Effector memory CD4-positive, alpha-beta T cell (primary cell): ENCODE measurements at regions not wholly inside any gene's neighbourhood (a gene's known extent, or its start where the extent isn't known, plus 50 kb on each side); places are given as distances from the start of the nearest gene placed in this dataset.

Experiments used
- DNase-seq, 3 donors: peaks; one replicate each; pipeline ENCODE4 v3.0.0-alpha.2; 2020
- H3K27ac ChIP-seq: 2 replicates; pipeline ENCODE4 v1.7.0; 2013; ENCODE audit warnings: mild to moderate bottlenecking, low read length, moderate library complexity; ENCODE audit not compliant: insufficient read depth, poor library complexity, severe bottlenecking
- H3K27me3 ChIP-seq: replicated peaks from 2 replicates; pipeline ENCODE4 v1.7.0; 2013; ENCODE audit warnings: mild to moderate bottlenecking, low read length; ENCODE audit not compliant: insufficient read depth, control insufficient read depth, poor library complexity, severe bottlenecking
- H3K36me3 ChIP-seq: 2 replicates; pipeline ENCODE4 v1.7.0; 2013; ENCODE audit warnings: mild to moderate bottlenecking, low read length, moderate library complexity; ENCODE audit not compliant: control insufficient read depth, insufficient read depth
- H3K4me1 ChIP-seq: 2 replicates; pipeline ENCODE4 v1.7.0; 2013; ENCODE audit warnings: low read length, mild to moderate bottlenecking; ENCODE audit not compliant: control insufficient read depth, insufficient read depth, poor library complexity, severe bottlenecking
- H3K4me3 ChIP-seq: 2 replicates; pipeline ENCODE4 v1.7.0; 2013; ENCODE audit warnings: low read length, low read depth, mild to moderate bottlenecking; ENCODE audit not compliant: insufficient read depth, poor library complexity, severe bottlenecking
- H3K9me3 ChIP-seq: 2 replicates; pipeline ENCODE4 v1.7.0; 2013; ENCODE audit warnings: mild to moderate bottlenecking, low read length, moderate library complexity; ENCODE audit not compliant: control insufficient read depth

DNA sequence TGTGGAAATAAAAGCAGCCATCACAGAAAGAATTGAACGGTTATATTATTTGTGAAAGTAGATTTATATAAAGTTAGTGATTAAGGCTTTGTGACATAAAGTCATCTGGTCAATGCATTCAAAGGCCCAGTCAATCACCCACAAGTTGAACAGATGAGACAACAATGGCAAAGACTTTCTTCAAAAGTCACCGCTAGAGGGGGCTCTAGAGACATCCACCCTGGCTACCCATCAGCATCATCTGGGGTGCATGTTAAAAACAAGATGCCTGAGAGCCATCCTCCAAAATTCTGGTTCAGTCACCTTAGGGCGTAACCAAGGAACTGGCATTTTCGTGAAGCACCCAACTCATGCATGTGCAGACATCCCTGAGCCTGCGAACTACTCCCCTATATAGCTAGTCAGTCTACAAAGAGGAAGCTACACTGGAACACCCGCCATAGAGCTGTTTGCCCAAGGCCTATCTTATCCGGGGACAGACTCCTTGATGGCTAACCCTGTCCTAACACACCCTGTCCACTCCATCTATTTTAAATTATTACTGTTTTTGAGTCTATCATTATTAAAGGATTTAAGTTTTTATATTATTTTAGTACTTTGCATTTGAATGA lies 970.5 kb downstream of the UQCRFS1 start:
- no peak overlapping the region for H3K4me3 ChIP-seq
- no peaks in the 10 kb centered on the region for H3K27me3 ChIP-seq
- no peaks in the 10 kb centered on the region for H3K36me3 ChIP-seq
- DNase-seq = no peak
- no peak overlapping the region for H3K27ac ChIP-seq
- H3K9me3 ChIP-seq = no peaks in the 10 kb centered on the region
- H3K4me1 ChIP-seq = no peaks in the 10 kb centered on the region

DNA sequence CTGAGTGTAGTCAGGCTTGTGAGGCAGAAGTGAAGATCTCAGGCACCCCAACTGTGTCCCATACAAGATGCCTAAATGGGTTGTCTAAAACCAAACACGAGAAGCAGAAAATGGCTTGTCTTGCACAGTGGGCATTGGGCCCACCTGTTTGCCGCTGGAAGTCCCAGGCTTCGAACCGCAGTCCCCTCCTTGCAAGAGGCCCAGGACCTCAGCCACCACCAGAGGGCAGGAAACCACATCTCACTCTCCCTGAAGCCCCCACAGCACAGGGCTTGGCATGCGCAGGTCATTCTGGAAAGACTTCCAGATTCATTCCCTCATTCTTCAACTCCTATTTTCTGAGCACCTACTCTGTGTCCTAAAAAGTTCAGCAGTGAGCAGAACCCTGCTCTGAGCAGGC lies 973.7 kb downstream of the UQCRFS1 start:
- Histone ChIP-seq H3K4me1 (no peaks in the 10 kb centered on the region), H3K27ac (no peak overlapping the region), H3K36me3 (no peaks in the 10 kb centered on the region), H3K9me3 (no peaks in the 10 kb centered on the region), H3K4me3 (no peak overlapping the region), H3K27me3 (no peaks in the 10 kb centered on the region)
- DNase-seq = no peak

DNA sequence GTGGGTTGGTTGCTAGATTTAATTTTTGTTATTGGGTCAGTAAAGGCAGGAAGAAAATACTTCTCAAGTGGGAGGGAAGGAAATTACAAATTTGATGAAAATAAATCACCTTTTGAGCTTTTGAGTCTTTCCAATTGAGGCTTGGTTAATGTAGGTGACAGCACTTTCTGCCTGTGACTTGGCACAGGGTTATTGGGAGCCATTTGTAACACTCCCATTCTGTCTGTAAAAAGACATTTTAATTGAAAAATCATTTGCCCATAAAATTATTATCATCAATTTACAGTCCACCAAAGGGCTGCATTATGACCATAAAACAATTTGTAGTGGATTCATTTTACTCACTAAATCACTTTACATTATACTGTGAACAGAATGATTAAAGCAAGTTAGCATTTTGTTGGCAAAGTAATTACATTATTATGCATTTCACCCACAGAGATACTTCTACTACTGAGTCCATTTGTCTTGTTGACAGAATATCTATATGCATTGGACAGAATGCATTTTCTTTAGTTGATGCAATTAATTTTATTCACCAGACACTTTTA lies 974.6 kb downstream of the UQCRFS1 start:
- no peak overlapping the region for H3K27ac ChIP-seq
- H3K9me3 ChIP-seq = no peaks in the 10 kb centered on the region
- H3K4me3 ChIP-seq = no peak overlapping the region
- DNase-seq = no peak
- H3K36me3 ChIP-seq = no peaks in the 10 kb centered on the region
- no peaks in the 10 kb centered on the region for H3K27me3 ChIP-seq
- H3K4me1 ChIP-seq = no peaks in the 10 kb centered on the region

DNA sequence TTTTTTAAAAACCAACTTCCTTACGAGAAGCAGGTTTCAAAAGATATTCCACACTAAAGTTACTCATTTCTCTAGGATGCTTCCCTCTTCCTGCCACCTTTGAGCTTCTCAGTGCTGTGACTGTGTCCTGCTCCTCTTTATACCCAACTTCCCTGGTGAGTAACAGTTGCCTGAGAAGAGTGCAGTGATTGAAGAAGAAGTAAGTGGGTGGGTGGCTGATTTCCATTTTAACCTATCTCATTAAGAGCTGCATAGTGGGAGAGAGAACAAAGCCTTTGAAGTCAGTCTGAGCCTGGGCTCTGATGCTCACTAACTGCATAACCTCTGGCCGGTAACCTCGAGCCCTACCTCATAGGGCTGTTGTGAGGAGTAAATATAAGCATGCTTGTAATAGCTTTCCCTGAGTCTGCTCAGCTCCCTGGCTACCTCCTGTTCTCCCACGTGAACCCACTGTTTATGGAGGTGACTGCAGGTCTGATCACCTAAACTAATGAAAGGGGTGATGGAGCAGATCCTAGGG lies 977.3 kb downstream of the UQCRFS1 start:
- no peak overlapping the region for H3K27ac ChIP-seq
- DNase-seq = no peak
- H3K27me3 ChIP-seq = no peaks in the 10 kb centered on the region
- no peak overlapping the region for H3K4me3 ChIP-seq
- no peaks in the 10 kb centered on the region for H3K4me1 ChIP-seq
- H3K9me3 ChIP-seq = no peaks in the 10 kb centered on the region
- no peaks in the 10 kb centered on the region for H3K36me3 ChIP-seq

DNA sequence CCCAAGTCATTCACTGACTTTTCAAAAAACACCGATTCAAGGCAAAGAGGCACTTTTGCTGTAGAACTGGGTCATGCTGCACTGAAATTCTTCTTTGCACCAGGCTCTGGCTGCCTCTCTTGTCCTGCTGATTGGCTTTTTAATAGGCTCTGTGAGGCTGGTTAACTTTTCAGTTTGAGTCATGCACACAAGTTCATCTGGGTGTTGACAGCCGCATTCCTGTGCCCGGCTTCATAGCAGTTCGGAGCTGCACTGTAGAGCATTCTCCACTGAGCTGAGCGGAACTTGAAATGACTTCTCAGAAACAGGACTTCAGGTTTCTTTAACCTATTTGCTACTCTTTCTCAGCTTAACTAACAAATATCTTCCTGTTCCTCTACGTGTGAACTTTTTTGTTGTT lies 978.3 kb downstream of the UQCRFS1 start:
- H3K36me3 ChIP-seq = no peaks in the 10 kb centered on the region
- no peak for DNase-seq
- no peak overlapping the region for H3K4me3 ChIP-seq
- no peaks in the 10 kb centered on the region for H3K4me1 ChIP-seq
- H3K27ac ChIP-seq = no peak overlapping the region
- H3K27me3 ChIP-seq = no peaks in the 10 kb centered on the region
- H3K9me3 ChIP-seq = no peaks in the 10 kb centered on the region

- DNase-seq = no peak
- H3K27me3 ChIP-seq = no peaks in the 10 kb centered on the region
- H3K27ac ChIP-seq = no peak overlapping the region
- H3K4me3 ChIP-seq = no peak overlapping the region
- no peaks in the 10 kb centered on the region for H3K9me3 ChIP-seq
- H3K36me3 ChIP-seq = no peaks in the 10 kb centered on the region
- H3K4me1 ChIP-seq = no peaks in the 10 kb centered on the region
Observed at GRCh38 chr19:28228854-28229253, 984.1 kb downstream of the UQCRFS1 start.

- no peak overlapping the region for H3K4me3 ChIP-seq
- no peaks in the 10 kb centered on the region for H3K36me3 ChIP-seq
- no peaks in the 10 kb centered on the region for H3K27me3 ChIP-seq
- no peak for DNase-seq
- H3K27ac ChIP-seq = no peak overlapping the region
- no peaks in the 10 kb centered on the region for H3K4me1 ChIP-seq
- no peaks in the 10 kb centered on the region for H3K9me3 ChIP-seq
Observed at GRCh38 chr19:28224441-28224840, 988.5 kb downstream of the UQCRFS1 start.

DNA sequence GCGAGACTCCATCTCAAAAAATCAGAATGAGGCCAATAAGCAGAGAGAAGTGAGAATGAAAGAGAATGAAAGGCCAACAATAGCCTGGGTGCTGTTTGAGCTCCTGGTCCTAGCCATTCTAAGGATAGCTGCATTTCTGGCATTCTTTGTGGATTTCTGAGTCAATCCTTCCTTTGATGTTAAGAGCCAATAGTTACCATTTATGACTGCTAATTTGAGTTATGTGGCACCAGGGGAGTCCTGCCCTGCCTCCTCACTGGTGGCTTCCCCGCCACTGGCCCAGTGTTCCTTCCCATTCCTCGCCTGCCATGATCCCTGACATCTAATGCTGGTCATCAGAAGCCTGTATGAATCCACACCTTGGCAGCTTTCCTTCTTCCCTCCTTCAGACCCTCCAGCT lies 991.2 kb downstream of the UQCRFS1 start:
- Histone ChIP-seq H3K27me3 (no peaks in the 10 kb centered on the region), H3K9me3 (no peaks in the 10 kb centered on the region), H3K4me1 (no peaks in the 10 kb centered on the region), H3K36me3 (no peaks in the 10 kb centered on the region), H3K4me3 (no peak overlapping the region), H3K27ac (no peak overlapping the region)
- no peak for DNase-seq

GRCh38 chr19:28218728-28219127 lies 994.2 kb downstream of the UQCRFS1 start:
- H3K9me3 ChIP-seq = no peaks in the 10 kb centered on the region
- no peaks in the 10 kb centered on the region for H3K36me3 ChIP-seq
- H3K4me3 ChIP-seq = no peak overlapping the region
- no peak for DNase-seq
- H3K27ac ChIP-seq = no peak overlapping the region
- H3K4me1 ChIP-seq = no peaks in the 10 kb centered on the region
- H3K27me3 ChIP-seq = no peaks in the 10 kb centered on the region

GRCh38 chr19:28217022-28217421 lies 995.9 kb downstream of the UQCRFS1 start:
- no peak for DNase-seq
- H3K27ac ChIP-seq = no peak overlapping the region
- no peaks in the 10 kb centered on the region for H3K9me3 ChIP-seq
- H3K27me3 ChIP-seq = no peaks in the 10 kb centered on the region
- no peak overlapping the region for H3K4me3 ChIP-seq
- no peaks in the 10 kb centered on the region for H3K4me1 ChIP-seq
- no peaks in the 10 kb centered on the region for H3K36me3 ChIP-seq
